ENCODE measurements at regions not wholly inside any gene's neighbourhood (a gene's known extent, or its start where the extent isn't known, plus 50 kb on each side); places are given as distances from the start of the nearest gene placed in this dataset.
A peak's percentile ranks its signal among the peaks of the same experiment; 100 is the strongest.

- H3K27me3 ChIP-seq (ENCODE audit: control insufficient read depth in 2 of 2, insufficient read depth in 2 of 2, low read length in 2 of 2) = peaks cover 34 to 54% of the 10 kb centered on the region in 2 donors
- peaks cover 2 to 4% of the 10 kb centered on the region in 2 donors for H3K36me3 Mint-ChIP-seq
- WGBS (ENCODE audit: insufficient coverage) = 81% methylated on average over 6 of the region's 6 CpGs
- no peak overlapping the region for H3K27ac ChIP-seq (ENCODE audit: low read depth in 1 of 2, low read length in 2 of 2)
- intact Hi-C loops (cut with micrococcal nuclease) = no loop called here
- H3K9me3 Mint-ChIP-seq = peaks cover 0 to 17% (median 4%) of the 10 kb centered on the region in 7 donors
- H3K27ac Mint-ChIP-seq = no peak overlapping the region
- H3K9me3 ChIP-seq (replicated peaks in 1 of 2; ENCODE audit: control insufficient read depth in 1 of 2, insufficient read depth in 1 of 2, low read length in 2 of 2) = peaks cover 0 to 14% of the 10 kb centered on the region in 2 donors
- no peak for TF ChIP-seq CTCF (IDR thresholded peaks at IDR 0.05)
- peaks cover 51 to 68% (median 58%) of the 10 kb centered on the region in 3 donors for H3K27me3 Mint-ChIP-seq (ENCODE audit: low read depth in 3 of 3)
- no peaks in the 10 kb centered on the region for H4K20me1 ChIP-seq (ENCODE audit: insufficient read depth, low read length)
- H2AFZ ChIP-seq (ENCODE audit: insufficient read depth, low read depth, low read length, poor library complexity, severe bottlenecking) = no peak overlapping the region
- no peaks in the 10 kb centered on the region for H3K79me2 ChIP-seq (ENCODE audit: insufficient read depth, low read length)
- peaks cover 18% of the 10 kb centered on the region for H3K4me1 Mint-ChIP-seq
- peak overlapping the region in 1 of 2 donors; percentile 41 for H3K4me3 Mint-ChIP-seq
- H3K4me1 ChIP-seq (ENCODE audit: control insufficient read depth in 1 of 2, insufficient read depth in 2 of 2, low read length in 2 of 2) = peaks cover 5 to 8% of the 10 kb centered on the region in 2 donors
- H3K36me3 ChIP-seq (replicated peaks in 1 of 2; ENCODE audit: control insufficient read depth in 1 of 2, insufficient read depth in 2 of 2, low read length in 2 of 2) = no peaks in the 10 kb centered on the region
- H3K9ac ChIP-seq (ENCODE audit: insufficient read depth, low read length, poor library complexity, severe bottlenecking) = no peak overlapping the region
- no peak overlapping the region for H3K4me2 ChIP-seq (replicated peaks; ENCODE audit: extremely low read depth, low read length, poor library complexity, severe bottlenecking)
- H3K4me3 ChIP-seq (replicated peaks in 1 of 3; ENCODE audit: low read depth in 2 of 3, low read length in 3 of 3) = no peak overlapping the region
- DNase-seq = no peak
Observed at GRCh38 chr3:126291061-126291460, 66.1 kb downstream of the KLF15 start.

- Histone ChIP-seq H3K27ac (ENCODE audit: low read depth in 1 of 2, low read length in 2 of 2) (no peak overlapping the region), H3K36me3 (replicated peaks in 1 of 2; ENCODE audit: control insufficient read depth in 1 of 2, insufficient read depth in 2 of 2, low read length in 2 of 2) (no peaks in the 10 kb centered on the region), H3K4me1 (ENCODE audit: control insufficient read depth in 1 of 2, insufficient read depth in 2 of 2, low read length in 2 of 2) (peaks cover 5 to 8% of the 10 kb centered on the region in 2 donors), H2AFZ (ENCODE audit: insufficient read depth, low read depth, low read length, poor library complexity, severe bottlenecking) (no peak overlapping the region), H3K4me3 (replicated peaks in 1 of 3; ENCODE audit: low read depth in 2 of 3, low read length in 3 of 3) (no peak overlapping the region), H3K4me2 (replicated peaks; ENCODE audit: extremely low read depth, low read length, poor library complexity, severe bottlenecking) (no peak overlapping the region), H3K27me3 (ENCODE audit: control insufficient read depth in 2 of 2, insufficient read depth in 2 of 2, low read length in 2 of 2) (peaks cover 36 to 61% of the 10 kb centered on the region in 2 donors), H3K9me3 (replicated peaks in 1 of 2; ENCODE audit: control insufficient read depth in 1 of 2, insufficient read depth in 1 of 2, low read length in 2 of 2) (peaks cover 0 to 14% of the 10 kb centered on the region in 2 donors), H3K9ac (ENCODE audit: insufficient read depth, low read length, poor library complexity, severe bottlenecking) (no peak overlapping the region), H4K20me1 (ENCODE audit: insufficient read depth, low read length) (no peaks in the 10 kb centered on the region), H3K79me2 (ENCODE audit: insufficient read depth, low read length) (no peaks in the 10 kb centered on the region)
- WGBS (ENCODE audit: insufficient coverage) = no CpG with 5 or more reads among the region's 1 CpG
- intact Hi-C loops (cut with micrococcal nuclease) = no loop called here
- Mint-ChIP-seq H3K4me3 (peak overlapping the region in 1 of 2 donors; percentile 59), H3K9me3 (peaks cover 0 to 17% (median 4%) of the 10 kb centered on the region in 7 donors), H3K4me1 (peaks cover 18% of the 10 kb centered on the region), H3K36me3 (peaks cover 2 to 4% of the 10 kb centered on the region in 2 donors), H3K27ac (no peak overlapping the region), H3K27me3 (ENCODE audit: low read depth in 3 of 3) (peaks cover 52 to 71% (median 62%) of the 10 kb centered on the region in 3 donors)
- no peak for DNase-seq
- no peak for TF ChIP-seq CTCF (IDR thresholded peaks at IDR 0.05)
Observed at GRCh38 chr3:126290325-126290724, 66.9 kb downstream of the KLF15 start.
